Upper lobe of right lung (tissue), 1 donor: ENCODE measurements at regions not wholly inside any gene's neighbourhood (a gene's known extent, or its start where the extent isn't known, plus 50 kb on each side); places are given as distances from the start of the nearest gene placed in this dataset.

Experiments used
- ATAC-seq: fragments of 200-7000 bp; cut with Tn5 transposase; one replicate; pipeline ENCODE4 v1.9.1; 2020; ENCODE audit warnings: mild to moderate bottlenecking, moderate library complexity
- DNase-seq: peaks from one replicate; pipeline ENCODE4 v3.0.0-alpha.2; 2020
- H3K27ac ChIP-seq: fragments of 200-600 bp; one replicate; pipeline ENCODE4 v1.8.0; 2022
- H3K27me3 ChIP-seq: fragments of 200-600 bp; one replicate; pipeline ENCODE4 v1.8.0; 2022; ENCODE audit warnings: mild to moderate bottlenecking
- H3K36me3 ChIP-seq: fragments of 200-600 bp; one replicate; pipeline ENCODE4 v1.8.0; 2022
- H3K4me1 ChIP-seq: fragments of 200-600 bp; one replicate; pipeline ENCODE4 v1.8.0; 2022
- H3K4me3 ChIP-seq: fragments of 200-600 bp; one replicate; pipeline ENCODE4 v1.8.0; 2022; ENCODE audit warnings: mild to moderate bottlenecking
- H3K9me3 ChIP-seq: fragments of 200-600 bp; one replicate; pipeline ENCODE4 v1.8.0; 2022
- CTCF ChIP-seq: fragments of 200-600 bp; IDR thresholded peaks from one replicate; pipeline ENCODE4 v1.8.0; 2022; ENCODE audit warnings: antibody characterized with exemption
- intact Hi-C: fragments of 100-400 bp; cut with DNase I; formaldehyde crosslinking; loops from one replicate; pipeline ENCODE4 v1.11.0; 2022
- donor health status: DM: no; HTN: yes; CAD: no; lungs with severe emphysema.

- H3K4me3 ChIP-seq, result no peak overlapping the region
- H3K27ac ChIP-seq, result no peak overlapping the region
- H3K4me1 ChIP-seq, result peaks cover 6% of the 10 kb centered on the region
- no peak for DNase-seq
- H3K36me3 ChIP-seq, result no peaks in the 10 kb centered on the region
- no peak for ATAC-seq
- TF ChIP-seq CTCF, result no peak
- no peaks in the 10 kb centered on the region for H3K9me3 ChIP-seq
- H3K27me3 ChIP-seq, result no peaks in the 10 kb centered on the region
- intact Hi-C loops, result no loop called here
Measured at GRCh38 chr12:19627719-19628118, 188.4 kb downstream of the AEBP2 start.

- Histone ChIP-seq H3K9me3 (no peaks in the 10 kb centered on the region), H3K4me1 (peaks cover 6% of the 10 kb centered on the region), H3K4me3 (no peak overlapping the region), H3K27me3 (no peaks in the 10 kb centered on the region), H3K36me3 (no peaks in the 10 kb centered on the region), H3K27ac (no peak overlapping the region)
- DNase-seq, result no peak
- intact Hi-C loops, result no loop called here
- TF ChIP-seq CTCF, result no peak
- ATAC-seq, result no peak
Measured at GRCh38 chr12:19630536-19630935, 191.2 kb downstream of the AEBP2 start.

- H3K9me3 ChIP-seq, result no peaks in the 10 kb centered on the region
- no peak for ATAC-seq
- H3K4me1 ChIP-seq, result no peaks in the 10 kb centered on the region
- no peak overlapping the region for H3K27ac ChIP-seq
- no peak for TF ChIP-seq CTCF
- no peak overlapping the region for H3K4me3 ChIP-seq
- intact Hi-C loops, result no loop called here
- DNase-seq, result no peak
- H3K36me3 ChIP-seq, result no peaks in the 10 kb centered on the region
- no peaks in the 10 kb centered on the region for H3K27me3 ChIP-seq
Measured at GRCh38 chr12:19633194-19633593, 193.9 kb downstream of the AEBP2 start.

GRCh38 chr12:19633641-19634040, 194.3 kb downstream of the AEBP2 start:
- no peaks in the 10 kb centered on the region for H3K27me3 ChIP-seq

GRCh38 chr12:19639781-19640415, 200.6 kb downstream of the AEBP2 start:
- no peak for DNase-seq
- Histone ChIP-seq H3K36me3 (no peaks in the 10 kb centered on the region), H3K27ac (no peak overlapping the region), H3K27me3 (no peaks in the 10 kb centered on the region), H3K4me1 (peaks cover 6% of the 10 kb centered on the region), H3K9me3 (no peaks in the 10 kb centered on the region), H3K4me3 (no peak overlapping the region)
- no peak for TF ChIP-seq CTCF
- no peak for ATAC-seq
- intact Hi-C loops, result no loop called here

More at GRCh38 chr12:19633641-19634040, 194.3 kb downstream of the AEBP2 start:
- Histone ChIP-seq H3K27ac (no peak overlapping the region), H3K36me3 (no peaks in the 10 kb centered on the region), H3K4me1 (no peaks in the 10 kb centered on the region), H3K4me3 (no peak overlapping the region), H3K9me3 (no peaks in the 10 kb centered on the region)
- ATAC-seq, result no peak
- DNase-seq, result no peak
- intact Hi-C loops, result no loop called here
- TF ChIP-seq CTCF, result no peak
